HepG2 (cell line): ENCODE measurements at regions not wholly inside any gene's neighbourhood (a gene's known extent, or its start where the extent isn't known, plus 50 kb on each side); places are given as distances from the start of the nearest gene placed in this dataset.

Experiments
- ARHGAP35 ChIP-seq: sonication (generic); formaldehyde crosslinking; IDR thresholded peaks from 2 replicates; pipeline ENCODE4 v1.9.0; 2022; ENCODE audit warnings: mild to moderate bottlenecking, inconsistent platforms, moderate library complexity, missing genetic modification reagents, borderline replicate concordance
- EHMT2 ChIP-seq: fragments of 200-600 bp; sonication (generic); IDR thresholded peaks from 2 replicates; pipeline ENCODE4 v1.7.0; 2017; ENCODE audit warnings: antibody characterized with exemption, low read depth, low read length, borderline replicate concordance
- HOXA5 ChIP-seq: sonication (generic); formaldehyde crosslinking; IDR thresholded peaks from 2 replicates; pipeline ENCODE4 v1.4.0; 2020; ENCODE audit warnings: missing genetic modification reagents
- KDM1A ChIP-seq: IDR thresholded peaks from 2 replicates; pipeline ENCODE4 v1.6.1; 2016; ENCODE audit warnings: missing compliant biosample characterization
- MLLT10 ChIP-seq: sonication (generic); formaldehyde crosslinking; IDR thresholded peaks from 2 replicates; pipeline ENCODE4 v1.4.0; 2020; ENCODE audit warnings: missing genetic modification reagents
- POLR2G ChIP-seq: fragments of 200-400 bp; formaldehyde crosslinking; IDR thresholded peaks from 2 replicates; pipeline ENCODE4 v1.6.1; 2018; ENCODE audit warnings: mild to moderate bottlenecking, low read depth, low read length, moderate library complexity
- TARDBP ChIP-seq: sonication (generic); formaldehyde crosslinking; IDR thresholded peaks from 2 replicates; pipeline ENCODE4 v1.8.0; 2022; ENCODE audit warnings: mild to moderate bottlenecking, missing genetic modification reagents
- ZBTB8A ChIP-seq: sonication (generic); formaldehyde crosslinking; IDR thresholded peaks from 2 replicates; pipeline ENCODE4 v1.4.0; 2020; ENCODE audit warnings: mild to moderate bottlenecking, low read depth, missing genetic modification reagents, borderline replicate concordance
- ZNF143 ChIP-seq: sonication (generic); formaldehyde crosslinking; IDR thresholded peaks from 2 replicates; pipeline ENCODE4 v1.4.0; 2020; ENCODE audit warnings: missing genetic modification reagents
- ZNF235 ChIP-seq: sonication (generic); formaldehyde crosslinking; IDR thresholded peaks from 2 replicates; pipeline ENCODE4 v1.8.1; 2023; ENCODE audit warnings: mild to moderate bottlenecking, missing genetic modification reagents, borderline replicate concordance
- ZNF337 ChIP-seq: sonication (generic); formaldehyde crosslinking; IDR thresholded peaks from 2 replicates; pipeline ENCODE4 v1.5.1; 2020; ENCODE audit warnings: missing genetic modification reagents, low read depth, mild to moderate bottlenecking, borderline replicate concordance
- ZNF501 ChIP-seq: sonication (generic); formaldehyde crosslinking; IDR thresholded peaks from 2 replicates; pipeline ENCODE4 v1.5.1; 2020; ENCODE audit warnings: mild to moderate bottlenecking, moderate library complexity, missing genetic modification reagents
- ZNF549 ChIP-seq: sonication (generic); formaldehyde crosslinking; IDR thresholded peaks from 2 replicates; pipeline ENCODE4 v1.5.0; 2020; ENCODE audit warnings: missing genetic modification reagents
- ZNF557 ChIP-seq: sonication (generic); formaldehyde crosslinking; IDR thresholded peaks from 2 replicates; pipeline ENCODE4 v1.4.0; 2020; ENCODE audit warnings: missing genetic modification reagents
- TF ChIP-seq, protein P1 (sequence below): sonication (generic); formaldehyde crosslinking; IDR thresholded peaks from 2 replicates; pipeline ENCODE4 v1.5.0; 2020; ENCODE audit warnings: mild to moderate bottlenecking, missing genetic modification reagents
- TF ChIP-seq, protein P2 (sequence below): sonication (generic); formaldehyde crosslinking; IDR thresholded peaks from 2 replicates; pipeline ENCODE4 v1.4.0; 2020; ENCODE audit warnings: mild to moderate bottlenecking, missing genetic modification reagents, borderline replicate concordance
- TF ChIP-seq, protein P3 (sequence below): sonication (generic); formaldehyde crosslinking; IDR thresholded peaks from 2 replicates; pipeline ENCODE4 v1.4.0; 2020; ENCODE audit warnings: mild to moderate bottlenecking, missing genetic modification reagents
- TF ChIP-seq, protein P4 (sequence below): sonication (generic); formaldehyde crosslinking; IDR thresholded peaks from 2 replicates; pipeline ENCODE4 v1.4.0; 2020; ENCODE audit warnings: mild to moderate bottlenecking, low read depth, missing genetic modification reagents

DNA sequence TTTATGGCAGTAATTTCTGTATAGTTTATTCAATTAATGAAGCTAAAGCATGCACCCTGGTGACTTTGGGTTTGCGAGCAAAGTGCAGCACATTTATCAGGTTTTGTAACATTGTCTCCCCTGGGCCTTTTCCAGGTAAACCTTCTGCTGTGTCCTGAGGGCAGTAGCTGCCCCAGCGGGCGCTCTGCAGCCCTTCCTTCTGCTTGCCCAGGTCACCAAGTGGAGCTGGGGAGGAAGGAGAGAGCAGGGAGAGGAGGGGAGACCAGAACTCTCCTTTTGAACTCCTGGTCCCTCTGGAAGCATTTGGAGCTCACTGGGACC is 145.6 kb downstream of the DLL1 start (continued):
- TF ChIP-seq, protein P1, sequence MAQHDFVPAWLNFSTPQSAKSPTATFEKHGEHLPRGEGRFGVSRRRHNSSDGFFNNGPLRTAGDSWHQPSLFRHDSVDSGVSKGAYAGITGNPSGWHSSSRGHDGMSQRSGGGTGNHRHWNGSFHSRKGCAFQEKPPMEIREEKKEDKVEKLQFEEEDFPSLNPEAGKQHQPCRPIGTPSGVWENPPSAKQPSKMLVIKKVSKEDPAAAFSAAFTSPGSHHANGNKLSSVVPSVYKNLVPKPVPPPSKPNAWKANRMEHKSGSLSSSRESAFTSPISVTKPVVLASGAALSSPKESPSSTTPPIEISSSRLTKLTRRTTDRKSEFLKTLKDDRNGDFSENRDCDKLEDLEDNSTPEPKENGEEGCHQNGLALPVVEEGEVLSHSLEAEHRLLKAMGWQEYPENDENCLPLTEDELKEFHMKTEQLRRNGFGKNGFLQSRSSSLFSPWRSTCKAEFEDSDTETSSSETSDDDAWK (CRISPR knock-in tag): no peak
- TF ChIP-seq ZBTB8A (CRISPR knock-in tag) (no peak), KDM1A (CRISPR knock-in tag) (no peak), ZNF143 (CRISPR knock-in tag) (no peak), ZNF557 (CRISPR knock-in tag) (no peak), ZNF501 (CRISPR knock-in tag) (no peak), ZNF549 (no peak), EHMT2 (no peak), MLLT10 (CRISPR knock-in tag) (no peak), ARHGAP35 (CRISPR knock-in tag) (no peak), HOXA5 (CRISPR knock-in tag) (no peak), ZNF235 (CRISPR knock-in tag) (no peak), POLR2G (no peak), ZNF337 (CRISPR knock-in tag) (no peak), TARDBP (CRISPR knock-in tag) (no peak)
- TF ChIP-seq, protein P2, sequence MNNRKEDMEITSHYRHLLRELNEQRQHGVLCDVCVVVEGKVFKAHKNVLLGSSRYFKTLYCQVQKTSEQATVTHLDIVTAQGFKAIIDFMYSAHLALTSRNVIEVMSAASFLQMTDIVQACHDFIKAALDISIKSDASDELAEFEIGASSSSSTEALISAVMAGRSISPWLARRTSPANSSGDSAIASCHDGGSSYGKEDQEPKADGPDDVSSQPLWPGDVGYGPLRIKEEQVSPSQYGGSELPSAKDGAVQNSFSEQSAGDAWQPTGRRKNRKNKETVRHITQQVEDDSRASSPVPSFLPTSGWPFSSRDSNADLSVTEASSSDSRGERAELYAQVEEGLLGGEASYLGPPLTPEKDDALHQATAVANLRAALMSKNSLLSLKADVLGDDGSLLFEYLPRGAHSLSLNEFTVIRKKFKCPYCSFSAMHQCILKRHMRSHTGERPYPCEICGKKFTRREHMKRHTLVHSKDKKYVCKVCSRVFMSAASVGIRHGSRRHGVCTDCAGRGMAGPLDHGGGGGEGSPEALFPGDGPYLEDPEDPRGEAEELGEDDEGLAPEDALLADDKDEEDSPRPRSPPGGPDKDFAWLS (CRISPR knock-in tag): no peak
- TF ChIP-seq, protein P3, sequence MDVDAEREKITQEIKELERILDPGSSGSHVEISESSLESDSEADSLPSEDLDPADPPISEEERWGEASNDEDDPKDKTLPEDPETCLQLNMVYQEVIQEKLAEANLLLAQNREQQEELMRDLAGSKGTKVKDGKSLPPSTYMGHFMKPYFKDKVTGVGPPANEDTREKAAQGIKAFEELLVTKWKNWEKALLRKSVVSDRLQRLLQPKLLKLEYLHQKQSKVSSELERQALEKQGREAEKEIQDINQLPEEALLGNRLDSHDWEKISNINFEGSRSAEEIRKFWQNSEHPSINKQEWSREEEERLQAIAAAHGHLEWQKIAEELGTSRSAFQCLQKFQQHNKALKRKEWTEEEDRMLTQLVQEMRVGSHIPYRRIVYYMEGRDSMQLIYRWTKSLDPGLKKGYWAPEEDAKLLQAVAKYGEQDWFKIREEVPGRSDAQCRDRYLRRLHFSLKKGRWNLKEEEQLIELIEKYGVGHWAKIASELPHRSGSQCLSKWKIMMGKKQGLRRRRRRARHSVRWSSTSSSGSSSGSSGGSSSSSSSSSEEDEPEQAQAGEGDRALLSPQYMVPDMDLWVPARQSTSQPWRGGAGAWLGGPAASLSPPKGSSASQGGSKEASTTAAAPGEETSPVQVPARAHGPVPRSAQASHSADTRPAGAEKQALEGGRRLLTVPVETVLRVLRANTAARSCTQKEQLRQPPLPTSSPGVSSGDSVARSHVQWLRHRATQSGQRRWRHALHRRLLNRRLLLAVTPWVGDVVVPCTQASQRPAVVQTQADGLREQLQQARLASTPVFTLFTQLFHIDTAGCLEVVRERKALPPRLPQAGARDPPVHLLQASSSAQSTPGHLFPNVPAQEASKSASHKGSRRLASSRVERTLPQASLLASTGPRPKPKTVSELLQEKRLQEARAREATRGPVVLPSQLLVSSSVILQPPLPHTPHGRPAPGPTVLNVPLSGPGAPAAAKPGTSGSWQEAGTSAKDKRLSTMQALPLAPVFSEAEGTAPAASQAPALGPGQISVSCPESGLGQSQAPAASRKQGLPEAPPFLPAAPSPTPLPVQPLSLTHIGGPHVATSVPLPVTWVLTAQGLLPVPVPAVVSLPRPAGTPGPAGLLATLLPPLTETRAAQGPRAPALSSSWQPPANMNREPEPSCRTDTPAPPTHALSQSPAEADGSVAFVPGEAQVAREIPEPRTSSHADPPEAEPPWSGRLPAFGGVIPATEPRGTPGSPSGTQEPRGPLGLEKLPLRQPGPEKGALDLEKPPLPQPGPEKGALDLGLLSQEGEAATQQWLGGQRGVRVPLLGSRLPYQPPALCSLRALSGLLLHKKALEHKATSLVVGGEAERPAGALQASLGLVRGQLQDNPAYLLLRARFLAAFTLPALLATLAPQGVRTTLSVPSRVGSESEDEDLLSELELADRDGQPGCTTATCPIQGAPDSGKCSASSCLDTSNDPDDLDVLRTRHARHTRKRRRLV (CRISPR knock-in tag): no peak
- TF ChIP-seq, protein P4, sequence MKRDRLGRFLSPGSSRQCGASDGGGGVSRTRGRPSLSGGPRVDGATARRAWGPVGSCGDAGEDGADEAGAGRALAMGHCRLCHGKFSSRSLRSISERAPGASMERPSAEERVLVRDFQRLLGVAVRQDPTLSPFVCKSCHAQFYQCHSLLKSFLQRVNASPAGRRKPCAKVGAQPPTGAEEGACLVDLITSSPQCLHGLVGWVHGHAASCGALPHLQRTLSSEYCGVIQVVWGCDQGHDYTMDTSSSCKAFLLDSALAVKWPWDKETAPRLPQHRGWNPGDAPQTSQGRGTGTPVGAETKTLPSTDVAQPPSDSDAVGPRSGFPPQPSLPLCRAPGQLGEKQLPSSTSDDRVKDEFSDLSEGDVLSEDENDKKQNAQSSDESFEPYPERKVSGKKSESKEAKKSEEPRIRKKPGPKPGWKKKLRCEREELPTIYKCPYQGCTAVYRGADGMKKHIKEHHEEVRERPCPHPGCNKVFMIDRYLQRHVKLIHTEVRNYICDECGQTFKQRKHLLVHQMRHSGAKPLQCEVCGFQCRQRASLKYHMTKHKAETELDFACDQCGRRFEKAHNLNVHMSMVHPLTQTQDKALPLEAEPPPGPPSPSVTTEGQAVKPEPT (CRISPR knock-in tag): no peak
